ENCODE measurements at regions not wholly inside any gene's neighbourhood (a gene's known extent, or its start where the extent isn't known, plus 50 kb on each side); places are given as distances from the start of the nearest gene placed in this dataset.
A peak's percentile ranks its signal among the peaks of the same experiment; 100 is the strongest.

GRCh38 chr7:142606081-142606480 lies 143.2 kb upstream of the PRSS1 start:
- no peak overlapping the region for H3K9ac ChIP-seq (ENCODE audit: low read depth, low read length, poor library complexity, severe bottlenecking)
- no peaks in the 10 kb centered on the region for H4K20me1 ChIP-seq (ENCODE audit: insufficient read depth, low read length, poor library complexity, severe bottlenecking)
- H3K9me3 ChIP-seq (ENCODE audit: insufficient read depth, low read depth, low read length) = no peaks in the 10 kb centered on the region
- TF ChIP-seq EZH2phosphoT487 (IDR thresholded peaks at IDR 0.05; ENCODE audit: borderline replicate concordance) (no peak), CTCF (conservative IDR thresholded peaks at IDR 0.05; ENCODE audit: low read length) (no peak)
- H3K4me2 ChIP-seq (ENCODE audit: low read depth, low read length, poor library complexity, severe bottlenecking) = no peak overlapping the region
- H3K79me2 ChIP-seq (ENCODE audit: insufficient read depth, low read length) = no peaks in the 10 kb centered on the region
- no peaks in the 10 kb centered on the region for H3K9me2 ChIP-seq (replicated peaks; ENCODE audit: low read depth, low read length)
- H3K4me3 ChIP-seq (ENCODE audit: low read length, poor library complexity, severe bottlenecking) = no peak overlapping the region
- H3F3A ChIP-seq (ENCODE audit: low read depth) = no peaks in the 10 kb centered on the region
- H2AFZ ChIP-seq (ENCODE audit: low read length) = no peak overlapping the region
- no peaks in the 10 kb centered on the region for H3K36me3 ChIP-seq (ENCODE audit: insufficient read depth, low read length)
- H3K27me3 ChIP-seq (ENCODE audit: insufficient read depth, low read length, poor library complexity, severe bottlenecking) = no peaks in the 10 kb centered on the region
- H3K4me1 ChIP-seq (ENCODE audit: insufficient read depth, low read length, poor library complexity, severe bottlenecking) = peaks cover 24% of the 10 kb centered on the region

- Histone ChIP-seq H3K79me2 (ENCODE audit: insufficient read depth, low read length) (no peaks in the 10 kb centered on the region), H2AFZ (ENCODE audit: low read length) (no peak overlapping the region), H3K4me3 (ENCODE audit: low read length, poor library complexity, severe bottlenecking) (no peak overlapping the region), H3K9me2 (replicated peaks; ENCODE audit: low read depth, low read length) (no peaks in the 10 kb centered on the region), H3K36me3 (ENCODE audit: insufficient read depth, low read length) (no peaks in the 10 kb centered on the region), H3F3A (ENCODE audit: low read depth) (no peaks in the 10 kb centered on the region), H3K27me3 (ENCODE audit: insufficient read depth, low read length, poor library complexity, severe bottlenecking) (no peaks in the 10 kb centered on the region), H3K4me2 (ENCODE audit: low read depth, low read length, poor library complexity, severe bottlenecking) (no peak overlapping the region), H3K9me3 (ENCODE audit: insufficient read depth, low read depth, low read length) (no peaks in the 10 kb centered on the region), H3K4me1 (ENCODE audit: insufficient read depth, low read length, poor library complexity, severe bottlenecking) (peaks cover 17% of the 10 kb centered on the region), H3K9ac (ENCODE audit: low read depth, low read length, poor library complexity, severe bottlenecking) (no peak overlapping the region), H4K20me1 (ENCODE audit: insufficient read depth, low read length, poor library complexity, severe bottlenecking) (no peaks in the 10 kb centered on the region)
- TF ChIP-seq CTCF (conservative IDR thresholded peaks at IDR 0.05; ENCODE audit: low read length) (no peak), EZH2phosphoT487 (IDR thresholded peaks at IDR 0.05; ENCODE audit: borderline replicate concordance) (no peak)
These were observed 144.6 kb upstream of the PRSS1 start for GRCh38 chr7:142604671-142605070.

GRCh38 chr7:142603870-142604448 lies 145.3 kb upstream of the PRSS1 start:
- Histone ChIP-seq H4K20me1 (ENCODE audit: insufficient read depth, low read length, poor library complexity, severe bottlenecking) (no peaks in the 10 kb centered on the region), H3K9ac (ENCODE audit: low read depth, low read length, poor library complexity, severe bottlenecking) (no peak overlapping the region), H3K4me3 (ENCODE audit: low read length, poor library complexity, severe bottlenecking) (peak overlapping the region; percentile 38), H3K79me2 (ENCODE audit: insufficient read depth, low read length) (no peaks in the 10 kb centered on the region), H2AFZ (ENCODE audit: low read length) (no peak overlapping the region), H3K4me1 (ENCODE audit: insufficient read depth, low read length, poor library complexity, severe bottlenecking) (peaks cover 10% of the 10 kb centered on the region), H3F3A (ENCODE audit: low read depth) (no peaks in the 10 kb centered on the region), H3K27me3 (ENCODE audit: insufficient read depth, low read length, poor library complexity, severe bottlenecking) (no peaks in the 10 kb centered on the region), H3K36me3 (ENCODE audit: insufficient read depth, low read length) (no peaks in the 10 kb centered on the region), H3K9me2 (replicated peaks; ENCODE audit: low read depth, low read length) (no peaks in the 10 kb centered on the region), H3K4me2 (ENCODE audit: low read depth, low read length, poor library complexity, severe bottlenecking) (peak overlapping the region; percentile 50), H3K9me3 (ENCODE audit: insufficient read depth, low read depth, low read length) (no peaks in the 10 kb centered on the region)
- TF ChIP-seq EZH2phosphoT487 (IDR thresholded peaks at IDR 0.05; ENCODE audit: borderline replicate concordance) = no peak
- TF ChIP-seq CTCF (conservative IDR thresholded peaks at IDR 0.05; ENCODE audit: low read length) = peak; percentile 78

Data from Loucy (cell line).